Lower leg skin (tissue), 3 donors: ENCODE measurements at regions not wholly inside any gene's neighbourhood (a gene's known extent, or its start where the extent isn't known, plus 50 kb on each side); places are given as distances from the start of the nearest gene placed in this dataset.

Experiments used
- CTCF ChIP-seq, 3 donors: fragments of 450-650 bp; IDR thresholded peaks; one replicate each; pipeline ENCODE4 v1.5.1; 2016; ENCODE audit warnings: antibody characterized with exemption in 3 of 3, mild to moderate bottlenecking in 3 of 3, moderate library complexity in 2 of 3
- POLR2A ChIP-seq, 2 donors: fragments of 450-650 bp; IDR thresholded peaks; one replicate each; pipeline ENCODE4 v1.6.1; 2016 to 2017; ENCODE audit warnings: antibody characterized with exemption in 2 of 2, mild to moderate bottlenecking in 1 of 2, moderate library complexity in 1 of 2

DNA sequence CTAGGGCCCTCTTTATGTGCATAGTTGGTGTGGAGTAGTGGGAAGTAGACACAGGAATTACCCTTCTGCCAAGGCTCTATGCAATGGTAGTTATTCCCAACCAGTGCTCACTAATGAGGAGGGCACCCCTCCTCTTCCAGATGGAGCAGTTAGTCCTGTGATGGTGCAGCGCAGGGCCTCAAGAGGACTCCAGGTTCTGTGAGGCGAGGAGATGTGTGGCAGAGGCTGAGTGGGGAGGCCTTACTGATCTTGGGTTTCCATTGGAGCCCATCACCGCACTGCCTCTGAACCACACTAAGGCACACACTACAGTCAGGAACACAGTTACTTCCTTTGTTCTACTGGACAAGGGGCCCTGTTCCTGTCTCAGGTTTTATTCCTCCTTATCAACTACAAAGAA, 122.5 kb upstream of the POU3F1 start:
- TF ChIP-seq CTCF (IDR thresholded peaks at IDR 0.05) (no peak), POLR2A (IDR thresholded peaks at IDR 0.05) (no peak)
